Neural progenitor cell (in vitro differentiated cells): ENCODE measurements at regions not wholly inside any gene's neighbourhood (a gene's known extent, or its start where the extent isn't known, plus 50 kb on each side); places are given as distances from the start of the nearest gene placed in this dataset.

Experiments used
- CTCF ChIP-seq: fragments of 200-600 bp; sonication (generic); IDR thresholded peaks from 2 replicates; pipeline ENCODE4 v1.5.1; 2017; ENCODE audit warnings: antibody characterized with exemption, mild to moderate bottlenecking
- EZH2 ChIP-seq: fragments of 200-600 bp; sonication (generic); IDR thresholded peaks from 2 replicates; pipeline ENCODE4 v1.6.1; 2017; ENCODE audit warnings: antibody characterized with exemption, mild to moderate bottlenecking, moderate library complexity

GRCh38 chr2:841036-841435 is 109.6 kb upstream of the SNTG2 start:
- TF ChIP-seq CTCF, result no peak
- TF ChIP-seq EZH2, result no peak
